Stimulated activated CD8-positive, alpha-beta memory T cell treated with anti-CD3 and anti-CD28 coated beads, Interleukin-4, amount 100 ng/mL, for 24 hours (primary cell): ENCODE measurements at regions not wholly inside any gene's neighbourhood (a gene's known extent, or its start where the extent isn't known, plus 50 kb on each side); places are given as distances from the start of the nearest gene placed in this dataset.

ENCODE experiments used
- DNase-seq: peaks from one replicate; pipeline ENCODE4 v3.0.0-alpha.2; 2020; ENCODE audit warnings: low read depth

DNA sequence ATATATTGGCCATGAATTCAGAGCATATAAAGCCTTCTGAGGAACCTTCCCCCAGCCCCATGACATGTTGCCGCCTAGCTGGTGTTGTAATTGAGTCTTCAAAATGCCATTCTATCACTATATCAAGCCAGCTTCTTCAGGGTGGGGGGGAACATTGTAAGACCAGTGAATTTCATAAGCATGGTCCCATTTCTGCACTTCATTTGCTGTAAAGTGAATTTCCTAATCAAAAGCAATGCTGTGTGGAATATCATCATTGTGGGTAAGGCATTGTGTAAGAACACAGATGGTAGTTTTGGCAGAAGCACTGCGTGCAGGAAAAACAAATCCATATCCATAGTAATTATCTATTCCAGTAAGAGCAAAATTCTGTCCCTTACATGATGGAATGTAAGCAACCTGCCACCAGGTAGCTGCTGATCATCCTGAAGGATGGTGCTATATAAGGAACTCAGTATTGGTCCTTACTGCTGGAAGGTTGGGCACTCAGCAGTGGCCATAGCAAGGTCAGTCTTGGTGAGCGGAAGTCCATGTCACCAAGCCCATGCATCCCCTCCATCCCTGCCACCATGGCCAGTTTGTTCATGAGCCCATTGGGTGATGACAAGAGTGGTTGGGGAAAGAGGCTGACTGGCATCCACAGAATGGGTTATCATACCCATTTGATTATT, 159.4 kb downstream of the COPS8 start:
- no peak for DNase-seq

DNA sequence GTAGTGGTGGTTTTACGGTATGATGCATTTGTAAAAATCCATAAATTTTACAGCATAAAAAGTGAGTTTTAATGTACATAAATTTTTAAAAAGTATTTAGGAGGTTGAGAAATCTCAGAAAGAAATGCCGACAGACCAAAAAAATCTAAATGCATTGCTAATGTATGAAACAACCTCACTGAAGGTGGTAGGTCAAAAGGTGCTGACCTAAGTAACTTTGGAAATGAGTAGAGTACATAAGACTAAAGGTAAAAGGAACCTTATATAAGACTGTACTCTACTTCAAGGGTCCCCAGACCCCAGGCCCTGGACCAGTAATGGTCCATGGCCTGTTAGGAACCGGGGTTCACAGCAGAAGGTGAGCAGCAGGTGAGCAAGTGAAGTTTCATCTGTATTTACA, 163.4 kb downstream of the COL6A3 start:
- DNase-seq, result no peak

DNA sequence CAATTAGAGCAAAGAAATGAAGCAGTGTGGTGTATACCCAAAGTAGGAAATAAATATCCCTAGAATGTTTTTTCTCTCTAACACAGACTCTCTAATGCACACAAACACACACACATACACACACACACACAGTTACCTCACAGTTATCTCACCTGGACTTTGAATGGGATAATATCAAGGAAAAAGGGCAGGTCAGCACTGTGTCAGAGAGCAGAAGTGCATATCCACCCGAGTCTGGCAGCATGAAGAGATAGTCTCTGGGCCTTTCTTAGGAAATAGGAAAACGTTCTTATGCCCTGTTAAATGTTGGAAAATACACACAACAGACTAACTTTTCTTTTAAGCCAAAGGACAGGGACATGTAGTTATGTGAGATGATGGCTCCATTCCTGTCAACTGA, 162.0 kb downstream of the COL6A3 start:
- DNase-seq, result no peak

DNA sequence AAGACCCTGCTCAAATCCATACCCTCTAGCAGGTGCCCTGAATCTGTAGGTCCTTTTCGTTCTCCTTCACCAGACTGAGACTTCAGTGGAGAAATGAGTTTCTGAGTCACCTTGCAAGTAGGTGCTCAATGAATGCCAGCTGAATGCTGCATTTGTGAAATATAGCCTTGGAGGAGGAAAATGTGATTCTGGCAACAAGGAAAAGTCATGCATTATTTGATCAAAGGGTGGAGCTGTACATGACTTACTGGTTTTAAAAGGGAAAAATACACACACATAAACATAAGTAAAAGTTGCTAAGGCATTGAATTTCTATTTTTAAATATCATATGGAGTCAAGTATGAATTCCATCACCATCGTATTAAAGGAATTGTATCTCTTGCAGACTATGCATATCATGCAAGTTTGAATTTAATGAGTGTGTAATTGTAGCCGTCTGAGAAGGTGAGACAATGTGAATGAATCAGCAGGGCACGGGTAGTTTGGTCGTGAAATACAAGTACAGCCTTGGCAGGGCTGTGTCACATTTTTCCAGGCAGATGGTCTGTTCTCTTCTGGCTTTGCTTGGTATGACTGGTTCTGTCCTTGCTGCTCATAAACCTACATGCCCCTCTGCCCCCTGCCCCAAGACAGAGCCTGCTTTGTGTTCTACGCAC, 160.8 kb downstream of the COL6A3 start:
- DNase-seq, result no peak

DNA sequence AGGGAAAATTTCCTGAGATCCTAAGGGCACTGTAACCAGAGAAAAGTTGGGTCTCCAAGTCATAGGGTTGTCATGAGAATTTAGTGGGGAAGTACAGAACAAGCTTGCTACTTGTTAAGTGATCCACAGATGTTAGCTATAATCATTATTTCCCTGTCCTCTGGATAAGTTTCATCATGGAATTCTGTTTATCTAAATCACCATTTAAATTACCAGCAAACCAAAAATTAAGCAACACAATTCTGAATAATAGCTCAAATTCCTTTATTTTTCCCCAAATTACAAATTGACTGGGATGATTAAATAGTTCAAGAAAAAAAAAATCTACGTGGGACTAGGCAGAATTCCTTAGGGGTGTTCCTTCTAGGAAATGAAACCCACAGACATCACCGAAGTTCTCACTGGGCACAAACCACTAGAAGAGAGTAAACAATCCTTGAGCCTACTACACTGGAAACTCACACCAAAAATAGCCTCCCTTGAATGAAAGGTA, 159.5 kb downstream of the COL6A3 start:
- DNase-seq, result no peak

DNA sequence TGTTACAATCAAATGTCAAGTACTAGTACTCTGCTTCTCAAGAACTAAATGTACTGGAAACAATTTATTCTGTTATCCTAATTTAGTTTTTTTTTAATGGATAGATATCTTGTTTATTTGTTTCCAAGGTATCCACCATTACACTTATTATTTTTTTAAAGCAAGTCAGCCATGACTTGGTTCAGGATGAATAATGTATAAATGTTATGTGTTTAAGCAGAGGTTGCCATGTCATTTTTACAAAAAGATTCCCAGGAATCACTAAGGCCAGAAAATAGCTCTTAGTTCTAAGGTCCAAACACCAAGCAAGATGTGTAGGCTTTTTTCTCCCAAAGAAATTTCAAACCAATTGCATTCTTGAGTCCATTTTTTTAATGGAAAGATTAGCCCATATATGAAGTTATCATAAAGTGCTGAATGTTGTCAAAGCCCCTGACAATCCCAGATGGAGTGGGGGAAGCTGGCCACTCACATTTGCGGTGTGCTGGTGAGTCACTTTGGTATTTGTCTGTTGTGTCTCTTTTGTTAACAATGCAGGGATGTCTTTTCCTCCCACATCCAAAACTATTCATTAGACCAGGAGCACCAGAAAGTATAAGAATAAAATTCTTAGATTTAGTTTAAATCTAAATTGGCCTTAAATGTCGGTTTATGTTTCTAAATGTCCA, 158.9 kb downstream of the COL6A3 start:
- no peak for DNase-seq

DNA sequence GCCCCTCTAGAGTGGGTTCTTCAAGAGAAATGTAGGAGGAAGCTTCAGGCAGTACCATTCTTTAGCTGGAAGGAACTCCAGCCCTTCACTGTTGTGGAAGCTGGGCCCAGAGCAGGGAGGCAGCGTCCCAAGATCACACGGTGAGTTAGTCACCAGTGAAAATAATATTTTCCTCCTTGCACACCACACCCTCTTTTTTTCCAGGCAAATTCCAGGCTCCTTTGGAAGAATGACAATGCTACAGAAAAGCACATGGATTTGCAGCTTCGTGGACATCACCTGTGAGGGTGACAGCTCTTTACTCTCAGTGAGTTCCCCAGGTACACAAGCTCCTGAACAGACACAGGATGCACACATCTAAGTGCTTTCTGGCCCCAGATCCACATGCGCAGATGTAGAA, 157.1 kb downstream of the COL6A3 start:
- no peak for DNase-seq

DNA sequence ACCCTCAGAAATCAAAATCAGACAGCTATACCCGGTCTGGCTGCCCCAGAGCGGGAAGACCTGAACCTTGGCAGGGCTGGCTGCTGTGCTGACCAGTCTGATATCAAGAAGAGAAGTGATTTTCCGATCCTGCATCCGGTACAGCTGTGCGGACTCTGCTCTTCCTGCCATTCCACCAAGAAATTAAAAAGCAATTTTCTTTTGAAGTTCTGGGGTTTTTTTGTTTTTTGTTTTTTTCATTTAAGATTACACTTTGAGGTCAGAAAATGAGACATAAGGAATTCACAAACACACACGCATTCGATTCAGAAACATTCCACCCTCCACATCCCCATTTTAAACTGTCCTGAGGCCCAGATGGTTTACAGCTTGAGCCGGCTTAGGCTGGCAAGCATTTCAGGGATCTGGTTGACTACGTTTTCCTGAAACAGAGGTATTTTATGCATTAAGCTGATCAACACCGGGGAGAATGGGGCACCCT, 156.5 kb downstream of the COL6A3 start:
- DNase-seq, result no peak

DNA sequence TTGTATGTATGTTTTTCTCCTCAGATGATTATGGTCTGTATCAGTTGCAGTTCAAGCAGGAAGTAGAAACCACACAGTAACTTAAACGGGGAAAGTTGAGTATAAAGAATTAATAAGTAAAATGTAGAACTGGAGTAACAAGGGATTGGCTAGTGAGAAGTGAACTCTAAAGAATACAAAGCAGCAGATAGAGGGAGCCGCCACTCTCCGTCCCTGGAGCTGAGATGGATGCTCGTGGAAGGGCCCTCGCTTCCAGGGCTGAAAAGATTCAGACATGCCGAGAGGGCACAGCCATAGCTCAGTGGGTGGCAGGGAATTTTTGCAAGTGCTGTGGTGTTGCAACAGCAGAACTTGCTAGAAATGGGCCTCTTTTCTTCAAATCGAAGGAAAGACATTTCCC, 155.8 kb downstream of the COL6A3 start:
- no peak for DNase-seq

DNA sequence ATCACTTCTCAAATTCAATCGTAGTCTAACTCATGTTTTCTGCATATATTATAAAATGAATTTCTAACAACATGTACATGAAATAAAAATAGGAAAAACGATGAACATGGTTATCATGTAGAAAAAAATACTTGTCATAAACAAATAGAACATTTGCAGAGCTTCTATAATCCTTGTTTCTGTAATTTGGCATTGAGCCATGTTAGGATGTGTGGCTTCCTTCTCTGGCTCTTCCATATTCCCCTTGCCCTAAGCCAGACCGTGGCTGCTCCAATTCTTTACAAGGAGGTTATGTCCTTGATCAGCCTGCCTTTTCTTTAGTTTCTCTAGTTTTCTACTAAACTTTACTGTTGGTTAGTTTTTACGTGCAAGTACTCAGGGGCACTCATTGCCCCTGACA, 155.3 kb downstream of the COL6A3 start:
- DNase-seq, result no peak

DNA sequence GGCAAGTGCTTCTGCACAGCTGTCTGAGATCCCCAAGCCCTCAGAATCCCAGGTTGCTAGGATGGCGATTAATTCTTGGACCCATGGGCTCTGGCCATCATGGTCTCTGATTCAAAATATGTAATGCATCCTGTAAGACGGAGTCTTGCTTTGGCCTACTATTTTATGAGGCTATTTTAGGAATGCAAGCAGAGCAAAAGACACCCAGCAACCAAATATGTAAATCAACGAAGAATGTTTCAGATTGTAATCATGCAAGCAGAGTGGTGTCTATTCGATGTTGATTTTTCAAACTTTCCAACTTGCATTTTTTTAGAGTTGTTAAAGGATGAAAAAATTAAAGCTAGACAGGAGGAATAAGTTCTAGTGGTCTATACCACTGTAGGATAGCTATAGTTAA, 154.8 kb downstream of the COL6A3 start:
- no peak for DNase-seq

DNA sequence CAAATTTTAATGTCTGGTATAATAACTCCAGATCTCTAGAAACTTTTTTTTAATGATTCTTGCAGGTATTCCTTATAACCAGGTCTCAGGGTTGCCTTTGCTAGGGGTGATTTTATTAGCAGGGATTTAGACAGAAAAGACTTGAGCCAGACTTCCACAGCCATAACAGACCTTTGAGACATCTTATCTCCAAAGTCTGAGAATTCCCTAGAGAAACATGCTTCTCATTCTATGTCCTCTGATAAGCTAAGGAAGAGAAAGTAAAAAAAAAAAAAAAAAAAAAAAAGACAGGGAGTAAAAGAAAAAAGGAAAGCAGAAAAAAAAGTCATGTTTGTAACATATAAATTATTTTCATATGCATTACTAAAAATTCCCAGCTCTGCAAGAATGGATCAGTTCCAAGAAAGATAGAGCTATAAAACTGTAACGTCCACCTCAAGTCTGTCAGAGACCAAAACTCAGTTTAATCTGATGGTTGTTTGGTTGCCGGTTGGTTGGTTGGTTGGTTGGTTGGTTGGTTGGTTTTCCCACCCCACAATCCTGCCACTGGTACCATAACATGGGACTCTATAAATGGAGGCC, 153.8 kb downstream of the COL6A3 start:
- DNase-seq, result no peak

DNA sequence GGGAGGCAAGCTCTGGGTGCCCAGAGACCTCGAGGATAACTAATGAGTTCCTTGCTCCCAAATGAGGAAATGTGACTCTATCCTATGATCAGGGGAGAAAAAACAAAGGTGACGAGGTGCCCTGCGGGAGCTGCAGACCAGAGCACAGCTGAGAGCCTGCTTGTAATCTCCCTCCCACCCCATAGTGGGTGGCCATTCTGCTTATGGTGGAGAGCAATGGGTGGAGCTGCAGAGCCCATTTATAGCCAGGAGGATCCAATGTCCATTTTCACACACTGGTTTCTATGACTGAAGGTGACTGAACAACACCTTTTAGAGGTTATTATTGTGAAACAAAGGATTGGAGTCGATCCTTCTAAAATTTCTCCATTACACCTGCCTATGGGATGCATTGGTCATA, 153.3 kb downstream of the COL6A3 start:
- DNase-seq, result no peak

DNA sequence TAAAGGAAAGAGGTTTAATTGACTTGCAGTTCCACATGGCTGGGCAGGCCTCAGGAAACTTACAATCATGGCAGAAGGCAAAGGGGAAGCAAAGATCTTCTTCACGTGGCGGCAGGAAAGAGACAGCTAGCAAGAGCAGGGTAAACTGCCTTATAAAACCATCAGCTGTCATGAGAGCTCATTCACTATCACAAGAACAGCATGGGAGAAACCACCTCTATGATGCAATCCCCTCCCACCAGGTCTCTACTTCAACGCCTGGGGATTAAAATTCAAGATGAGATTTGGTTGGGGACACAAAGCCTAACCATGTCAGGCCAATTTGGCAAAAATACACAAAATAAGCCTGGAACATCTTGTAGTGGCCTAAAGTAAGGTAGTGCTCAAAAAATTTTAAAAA, 152.6 kb downstream of the COL6A3 start:
- DNase-seq, result no peak

DNA sequence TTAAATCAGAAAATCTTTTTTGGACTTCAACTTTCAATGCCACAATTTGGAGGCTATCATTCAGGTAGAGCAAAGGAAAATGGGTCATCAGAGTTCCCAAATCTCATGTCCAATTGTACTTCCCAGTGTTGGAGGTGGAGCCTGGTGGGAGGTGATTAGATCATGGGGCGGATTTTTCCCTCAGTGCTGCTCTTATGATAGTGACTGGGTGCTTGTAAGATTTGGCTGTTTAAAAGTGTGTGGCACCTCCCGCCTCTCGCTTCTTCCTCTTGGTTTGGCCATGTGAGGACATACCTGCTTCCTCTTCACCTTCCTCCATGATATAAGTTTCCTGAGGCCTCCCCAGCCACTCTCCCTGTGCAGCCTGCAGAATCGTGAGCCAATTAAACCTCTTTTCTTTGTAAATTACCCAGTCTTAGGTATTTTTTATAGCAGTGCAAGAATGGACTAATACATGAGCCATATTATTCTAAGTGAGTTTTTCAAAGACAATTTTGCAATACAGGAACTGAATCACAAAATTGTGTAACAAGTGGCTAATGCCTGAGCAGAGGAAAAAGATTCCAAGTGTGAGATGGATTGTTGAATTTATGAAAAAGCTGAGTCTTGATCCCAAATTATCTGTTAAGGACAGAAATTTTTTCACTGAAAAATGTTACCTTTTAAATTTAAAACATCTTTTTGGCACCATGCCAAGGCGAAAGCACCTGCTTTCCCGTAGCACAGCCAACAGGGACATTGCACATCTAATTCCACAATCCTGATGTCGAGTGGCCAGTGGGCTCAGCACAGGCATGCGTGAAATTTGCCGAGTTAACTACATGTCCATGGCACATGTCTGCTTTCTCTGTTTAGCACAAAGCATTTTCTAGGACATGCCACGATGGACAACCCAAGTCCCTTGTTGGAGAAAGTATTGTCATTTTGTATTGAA, 150.9 kb downstream of the COL6A3 start:
- DNase-seq, result no peak

DNA sequence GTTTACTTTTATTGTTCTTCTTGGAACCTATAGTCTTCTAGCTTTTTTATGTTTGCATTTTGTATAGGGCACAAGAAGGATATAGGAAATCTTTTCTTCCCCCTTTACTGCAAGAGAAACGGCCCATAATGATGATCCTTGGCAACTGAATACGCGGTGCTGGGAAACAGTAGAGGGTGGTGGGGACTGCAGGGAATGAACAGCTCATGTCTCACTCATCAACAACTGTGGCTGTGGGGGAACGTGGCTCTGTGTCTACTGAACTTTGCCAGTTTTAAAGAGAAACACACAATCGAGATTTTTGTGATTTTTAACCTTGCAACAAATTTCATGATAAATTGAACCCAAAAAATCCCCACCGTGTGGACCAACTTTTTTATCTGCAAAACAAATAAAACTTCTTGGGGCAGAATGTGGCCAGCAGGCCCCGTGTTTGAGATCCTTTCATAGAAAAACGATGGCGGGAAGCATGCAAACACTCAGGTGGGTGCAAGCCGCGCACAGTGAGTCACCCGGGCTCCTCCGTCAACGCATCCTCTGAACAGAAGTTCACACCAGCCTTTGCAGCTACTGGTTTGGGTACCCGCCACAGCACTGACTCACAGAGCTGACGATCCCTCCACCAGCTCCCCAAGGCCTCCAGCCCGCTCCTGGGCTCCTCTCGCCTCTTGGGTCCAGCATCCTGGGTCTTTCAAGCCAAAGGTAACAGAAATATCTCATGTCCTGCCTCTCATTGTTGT, 149.3 kb downstream of the COL6A3 start:
- DNase-seq, result no peak

DNA sequence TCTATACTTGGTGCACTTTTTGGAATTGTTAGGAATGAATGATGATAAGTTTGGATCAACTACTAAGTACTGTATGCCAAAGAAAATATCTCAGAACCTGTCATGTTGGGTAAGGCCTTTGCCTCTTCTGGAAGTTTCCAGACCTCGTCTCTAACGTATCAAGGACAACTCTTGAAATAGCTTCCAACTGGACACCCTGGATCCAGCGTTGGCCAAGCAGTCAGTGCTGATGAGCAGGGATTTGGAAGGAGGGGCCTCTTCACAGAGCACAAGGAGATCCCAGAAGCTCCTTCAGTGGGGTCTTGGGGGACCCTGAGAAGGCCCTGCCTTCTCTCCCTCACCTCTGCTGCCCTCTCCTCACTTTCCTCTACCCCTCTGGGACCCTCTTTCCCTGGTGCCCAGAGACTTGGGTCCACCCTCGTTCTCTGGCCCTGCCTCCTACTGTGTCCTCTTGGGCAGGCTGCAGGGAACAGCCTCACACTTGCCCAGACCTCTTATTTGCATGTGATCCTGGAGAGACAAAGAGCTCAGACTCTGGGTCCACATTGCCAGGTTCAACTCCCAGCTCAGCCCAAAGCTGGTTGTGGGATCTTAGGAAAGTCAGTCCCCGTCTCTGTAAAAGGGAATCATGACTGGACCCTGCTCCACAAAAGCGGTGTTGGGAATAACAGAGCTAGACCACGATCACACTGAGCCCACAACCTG, 145.8 kb downstream of the COL6A3 start:
- no peak for DNase-seq

DNA sequence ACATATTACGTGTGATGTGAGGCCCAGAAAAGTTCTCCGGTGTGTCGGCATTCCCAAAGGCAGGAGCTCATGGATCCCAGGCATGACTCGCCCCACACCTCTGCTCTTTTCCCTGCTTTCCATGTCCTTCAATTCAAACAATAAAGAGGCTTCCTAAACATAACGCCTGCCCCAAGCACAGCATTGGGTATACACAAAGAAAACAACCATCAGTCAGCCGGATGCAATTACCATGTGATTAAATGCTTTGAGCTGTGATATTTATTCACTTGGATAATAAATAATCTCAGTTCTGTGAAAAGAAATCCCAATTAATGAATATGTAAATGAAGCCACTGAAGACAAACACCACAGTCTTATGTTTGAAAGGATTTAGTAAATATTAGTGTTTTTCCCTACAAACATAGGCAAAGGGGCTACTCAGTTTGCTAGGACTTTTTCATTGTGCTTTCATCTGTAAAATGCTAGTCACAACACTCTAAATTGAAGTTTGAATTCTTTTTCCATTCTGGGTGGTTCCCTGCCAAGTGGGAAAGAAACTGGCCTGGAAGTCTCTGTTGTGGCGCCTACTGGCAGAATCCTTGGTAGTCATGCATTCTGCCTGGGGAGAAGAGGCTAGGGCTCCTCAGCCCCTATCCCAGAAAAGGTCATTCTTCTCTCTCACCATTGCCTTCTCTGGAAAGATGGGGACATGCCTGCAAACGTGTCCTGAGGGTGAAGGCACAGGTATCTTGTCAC, 144.7 kb downstream of the COL6A3 start:
- no peak for DNase-seq

DNA sequence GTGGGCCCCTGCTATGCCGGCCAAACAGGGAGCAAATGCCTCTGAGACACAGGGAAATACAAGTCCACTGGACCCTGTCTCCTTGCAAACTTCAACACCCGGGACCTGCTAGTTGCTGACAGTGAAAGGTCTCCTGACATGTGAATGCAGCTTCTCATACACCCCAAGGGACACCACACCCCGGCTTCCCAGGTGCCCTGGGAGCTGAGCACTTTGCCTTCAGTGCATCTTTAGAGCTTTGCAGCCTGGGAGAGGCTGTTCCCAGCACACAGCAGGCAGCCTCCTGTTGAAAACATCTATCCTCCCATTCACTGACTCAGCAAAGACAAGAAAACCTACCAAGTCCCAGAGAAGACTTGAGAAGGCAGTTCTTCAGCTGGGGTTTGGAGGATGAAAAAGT, 143.4 kb downstream of the COL6A3 start:
- DNase-seq, result no peak
